OCI-LY1 (cell line): ENCODE measurements at regions not wholly inside any gene's neighbourhood (a gene's known extent, or its start where the extent isn't known, plus 50 kb on each side); places are given as distances from the start of the nearest gene placed in this dataset.

Source experiments
- H2AFZ ChIP-seq: fragments of 200-600 bp; sonication (generic), shearing (Covaris generic); 2 replicates; pipeline ENCODE4 v1.6.0; 2014; ENCODE audit warnings: antibody characterized with exemption, mild to moderate bottlenecking, low read length
- H3F3A ChIP-seq: fragments of 200-600 bp; sonication (generic), shearing (Covaris generic); 2 replicates; pipeline ENCODE4 v1.6.0; 2014; ENCODE audit warnings: mild to moderate bottlenecking, antibody characterized with exemption, low read length, moderate library complexity; ENCODE audit not compliant: insufficient read depth
- H3K27ac ChIP-seq: fragments of 200-600 bp; sonication (generic); 2 replicates; pipeline ENCODE4 v1.5.1; 2014; ENCODE audit warnings: low read length, mixed run types, mild to moderate bottlenecking, low read depth; ENCODE audit not compliant: poor library complexity, severe bottlenecking
- H3K27me3 ChIP-seq: fragments of 200-600 bp; sonication (generic); 2 replicates; pipeline ENCODE4 v1.6.0; 2014; ENCODE audit warnings: antibody characterized with exemption, mild to moderate bottlenecking, low read length, moderate library complexity; ENCODE audit not compliant: insufficient read depth
- H3K36me3 ChIP-seq: fragments of 200-600 bp; sonication (generic); 2 replicates; pipeline ENCODE4 v1.6.1; 2014; ENCODE audit warnings: mild to moderate bottlenecking, antibody characterized with exemption, low read length, moderate library complexity, mixed read lengths; ENCODE audit not compliant: insufficient read depth
- H3K4me1 ChIP-seq: fragments of 200-600 bp; sonication (generic); 2 replicates; pipeline ENCODE4 v1.5.1; 2014; ENCODE audit warnings: mild to moderate bottlenecking, low read length, moderate library complexity; ENCODE audit not compliant: insufficient read depth, severe bottlenecking
- H3K4me2 ChIP-seq: fragments of 200-600 bp; sonication (generic), shearing (Covaris generic); 2 replicates; pipeline ENCODE4 v1.6.1; 2014; ENCODE audit warnings: low read length
- H3K4me3 ChIP-seq: fragments of 200-600 bp; sonication (generic); 2 replicates; pipeline ENCODE4 v1.5.1; 2014; ENCODE audit warnings: low read length, low read depth, mild to moderate bottlenecking, mixed read lengths; ENCODE audit not compliant: poor library complexity, severe bottlenecking
- H3K79me2 ChIP-seq: fragments of 200-600 bp; shearing (Covaris generic); 2 replicates; pipeline ENCODE4 v1.6.1; 2016; ENCODE audit warnings: mixed run types, low read length, mixed read lengths; ENCODE audit not compliant: insufficient read depth
- H3K9ac ChIP-seq: fragments of 200-600 bp; sonication (generic), shearing (Covaris generic); 2 replicates; pipeline ENCODE4 v1.6.1; 2014; ENCODE audit warnings: mild to moderate bottlenecking, low read length, mixed read lengths
- H3K9me2 ChIP-seq: fragments of 200-600 bp; sonication (generic), shearing (Covaris generic); 2 replicates; pipeline ENCODE4 v1.6.1; 2014; ENCODE audit warnings: low read depth, mild to moderate bottlenecking, low read length, mixed read lengths
- H3K9me3 ChIP-seq: fragments of 200-600 bp; shearing (Covaris generic); 2 replicates; pipeline ENCODE4 v1.6.1; 2014; ENCODE audit warnings: low read length, mixed read lengths
- H4K20me1 ChIP-seq: fragments of 200-600 bp; sonication (generic), shearing (Covaris generic); 2 replicates; pipeline ENCODE4 v1.6.0; 2016; ENCODE audit warnings: mild to moderate bottlenecking, low read length; ENCODE audit not compliant: insufficient read depth
- EZH2 ChIP-seq: fragments of 200-600 bp; sonication (generic), shearing (Covaris generic); IDR thresholded peaks from 2 replicates; pipeline ENCODE4 v1.8.0; 2017; ENCODE audit warnings: borderline replicate concordance, mixed run types, mild to moderate bottlenecking, antibody characterized with exemption, low read length, moderate library complexity, mixed read lengths
- TF ChIP-seq, protein P1 (sequence below): fragments of 200-600 bp; sonication (generic), shearing (Covaris generic); IDR thresholded peaks from 2 replicates; pipeline ENCODE4 v1.5.1; 2017; ENCODE audit warnings: mild to moderate bottlenecking, antibody characterized with exemption, low read length, moderate library complexity, mixed read lengths

DNA sequence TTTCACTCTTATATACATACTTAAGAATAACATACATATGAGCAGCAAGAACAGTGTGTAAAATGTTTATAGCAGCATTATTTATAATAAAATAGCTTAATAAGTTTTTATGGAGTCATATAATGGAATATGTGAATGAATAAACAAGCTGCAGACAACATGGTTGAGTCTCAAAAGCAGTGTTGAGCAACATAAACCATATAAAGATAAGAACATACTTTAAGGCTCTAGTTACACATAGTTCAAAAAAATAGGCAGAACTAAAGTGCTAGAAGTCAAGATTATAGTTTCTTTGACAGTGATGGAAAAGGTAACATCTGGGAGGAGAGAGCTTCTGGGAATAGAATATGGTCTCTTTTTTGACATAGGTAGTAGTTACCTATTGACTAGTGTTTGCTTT is 53.7 kb upstream of the ADAMTS19 start:
- no peaks in the 10 kb centered on the region for H3K9me2 ChIP-seq
- H3K4me3 ChIP-seq: no peak overlapping the region
- no peaks in the 10 kb centered on the region for H3F3A ChIP-seq
- no peaks in the 10 kb centered on the region for H3K9me3 ChIP-seq
- no peak overlapping the region for H3K4me2 ChIP-seq
- no peaks in the 10 kb centered on the region for H3K79me2 ChIP-seq
- no peak overlapping the region for H3K27ac ChIP-seq
- H2AFZ ChIP-seq: no peak overlapping the region
- H3K9ac ChIP-seq: no peak overlapping the region
- no peaks in the 10 kb centered on the region for H4K20me1 ChIP-seq
- no peaks in the 10 kb centered on the region for H3K36me3 ChIP-seq
- TF ChIP-seq, protein P1, sequence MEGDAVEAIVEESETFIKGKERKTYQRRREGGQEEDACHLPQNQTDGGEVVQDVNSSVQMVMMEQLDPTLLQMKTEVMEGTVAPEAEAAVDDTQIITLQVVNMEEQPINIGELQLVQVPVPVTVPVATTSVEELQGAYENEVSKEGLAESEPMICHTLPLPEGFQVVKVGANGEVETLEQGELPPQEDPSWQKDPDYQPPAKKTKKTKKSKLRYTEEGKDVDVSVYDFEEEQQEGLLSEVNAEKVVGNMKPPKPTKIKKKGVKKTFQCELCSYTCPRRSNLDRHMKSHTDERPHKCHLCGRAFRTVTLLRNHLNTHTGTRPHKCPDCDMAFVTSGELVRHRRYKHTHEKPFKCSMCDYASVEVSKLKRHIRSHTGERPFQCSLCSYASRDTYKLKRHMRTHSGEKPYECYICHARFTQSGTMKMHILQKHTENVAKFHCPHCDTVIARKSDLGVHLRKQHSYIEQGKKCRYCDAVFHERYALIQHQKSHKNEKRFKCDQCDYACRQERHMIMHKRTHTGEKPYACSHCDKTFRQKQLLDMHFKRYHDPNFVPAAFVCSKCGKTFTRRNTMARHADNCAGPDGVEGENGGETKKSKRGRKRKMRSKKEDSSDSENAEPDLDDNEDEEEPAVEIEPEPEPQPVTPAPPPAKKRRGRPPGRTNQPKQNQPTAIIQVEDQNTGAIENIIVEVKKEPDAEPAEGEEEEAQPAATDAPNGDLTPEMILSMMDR: no peak
- TF ChIP-seq EZH2: no peak
- no peaks in the 10 kb centered on the region for H3K27me3 ChIP-seq
- H3K4me1 ChIP-seq: peaks cover 18% of the 10 kb centered on the region
